ENCODE measurements at regions not wholly inside any gene's neighbourhood (a gene's known extent, or its start where the extent isn't known, plus 50 kb on each side); places are given as distances from the start of the nearest gene placed in this dataset.

DNA sequence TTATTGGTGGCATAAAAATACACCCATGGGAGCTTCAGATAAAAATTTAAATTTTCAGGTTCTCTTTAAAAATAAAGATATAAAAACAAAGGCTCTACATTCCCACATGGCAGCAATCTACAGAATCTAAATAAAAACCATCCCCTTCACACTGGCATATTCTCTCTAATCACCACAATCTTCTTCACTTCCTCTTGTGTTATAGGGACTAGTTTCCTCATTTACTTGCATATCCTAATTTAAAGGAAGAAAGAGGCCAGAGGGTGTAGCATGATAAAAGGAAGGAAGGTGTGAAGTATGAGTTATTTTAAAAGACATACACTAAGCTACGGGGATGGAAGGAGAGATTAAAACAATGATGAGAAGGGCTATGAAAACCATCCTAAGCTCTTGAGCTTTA is 390.5 kb downstream of the ZNF608 start:
- no peak for DNase-seq

DNA sequence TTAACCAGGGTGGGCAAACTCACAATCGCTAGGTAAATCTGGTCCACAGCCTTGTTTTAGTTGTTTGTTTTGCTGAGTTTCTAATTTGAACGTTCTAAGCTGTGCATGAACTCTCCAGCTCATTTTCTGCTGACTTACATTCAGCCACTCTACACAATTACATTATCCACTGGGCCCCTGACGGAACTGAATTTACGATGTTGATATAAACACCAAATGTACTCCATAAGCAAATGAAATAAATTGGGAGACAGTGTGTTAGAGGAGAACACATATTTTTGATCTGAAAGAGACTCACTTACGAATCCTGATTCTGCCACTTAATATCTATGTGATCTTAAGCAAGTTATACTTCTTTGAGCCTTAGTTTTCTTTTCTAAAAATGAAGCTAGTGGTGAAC is 393.4 kb downstream of the ZNF608 start:
- no peak for DNase-seq

DNA sequence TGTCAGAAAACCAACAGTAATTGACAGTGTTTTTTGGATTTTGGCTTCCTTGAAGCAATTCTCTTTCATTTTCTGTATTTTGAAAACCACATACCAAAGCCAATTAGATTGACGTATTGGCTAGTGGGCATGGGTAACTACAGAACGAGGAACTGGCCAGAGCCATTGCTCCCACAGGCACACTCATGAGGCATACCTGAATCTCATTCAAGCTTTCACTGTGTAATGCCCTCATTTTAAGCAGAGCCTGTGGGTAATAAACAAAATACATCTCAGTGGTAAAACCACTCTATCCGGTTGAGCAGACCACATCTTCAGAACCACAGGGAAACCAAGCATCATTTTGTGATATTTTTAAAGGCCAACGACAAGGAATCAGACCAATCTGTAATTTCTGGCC is 394.1 kb downstream of the ZNF608 start:
- no peak for DNase-seq

DNA sequence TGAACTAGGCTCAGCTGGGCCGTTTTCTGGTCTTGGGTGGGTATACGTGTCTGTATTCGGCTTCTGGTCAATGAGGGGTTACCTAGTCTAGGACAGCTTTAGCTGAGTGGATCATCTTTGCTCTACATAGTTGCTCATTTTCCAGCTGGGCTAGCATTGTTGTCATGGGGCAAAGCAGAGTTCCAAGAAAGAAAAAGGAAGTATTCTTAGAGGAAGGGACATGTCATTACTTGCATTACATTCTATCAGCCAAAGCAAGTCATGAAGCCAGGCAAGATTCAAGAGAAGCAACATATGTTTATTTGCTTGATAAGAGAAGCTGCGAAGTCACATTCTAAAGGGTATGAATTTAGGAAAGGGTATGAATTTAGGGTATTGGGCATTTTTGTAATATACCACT is 396.5 kb downstream of the ZNF608 start:
- DNase-seq: no peak

DNA sequence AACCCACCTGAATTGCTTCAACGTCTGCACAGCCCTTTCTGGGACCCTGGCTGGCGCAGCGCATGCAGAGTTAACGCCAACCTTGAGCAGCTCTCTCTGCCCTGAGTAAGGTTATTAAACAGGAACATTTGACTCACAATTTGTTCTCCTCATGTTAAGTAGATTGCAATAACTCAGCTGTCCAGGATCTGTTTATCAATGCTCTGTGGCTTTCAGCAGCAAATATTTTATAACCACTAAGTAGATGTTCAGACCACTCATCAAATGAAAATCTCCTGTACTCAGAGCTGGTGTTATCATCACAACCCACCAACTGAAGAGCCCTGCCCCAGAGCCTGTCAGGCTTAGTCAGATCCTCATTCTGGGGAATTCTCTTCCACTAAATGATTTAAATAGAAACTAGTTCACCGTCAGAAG is 403.0 kb downstream of the ZNF608 start:
- DNase-seq: no peak

DNA sequence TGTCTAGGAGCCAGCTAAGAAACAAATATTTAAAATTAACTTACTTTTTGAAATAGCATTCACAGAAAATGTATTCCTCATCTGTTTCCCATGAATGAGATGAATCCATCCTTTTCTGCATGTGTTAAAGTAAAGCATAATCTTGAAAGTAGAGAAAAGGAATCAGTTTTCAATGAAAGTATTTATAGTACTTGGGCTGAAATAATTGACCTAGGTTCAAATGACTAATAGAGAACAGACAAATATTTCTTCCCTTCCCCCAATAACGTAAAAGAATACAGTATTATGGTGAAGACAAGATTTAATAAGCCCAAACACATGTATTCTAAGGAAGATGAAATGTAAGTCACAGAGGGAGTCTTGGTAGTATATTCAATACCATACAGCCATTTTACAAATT is 403.5 kb downstream of the ZNF608 start:
- no peak for DNase-seq

DNA sequence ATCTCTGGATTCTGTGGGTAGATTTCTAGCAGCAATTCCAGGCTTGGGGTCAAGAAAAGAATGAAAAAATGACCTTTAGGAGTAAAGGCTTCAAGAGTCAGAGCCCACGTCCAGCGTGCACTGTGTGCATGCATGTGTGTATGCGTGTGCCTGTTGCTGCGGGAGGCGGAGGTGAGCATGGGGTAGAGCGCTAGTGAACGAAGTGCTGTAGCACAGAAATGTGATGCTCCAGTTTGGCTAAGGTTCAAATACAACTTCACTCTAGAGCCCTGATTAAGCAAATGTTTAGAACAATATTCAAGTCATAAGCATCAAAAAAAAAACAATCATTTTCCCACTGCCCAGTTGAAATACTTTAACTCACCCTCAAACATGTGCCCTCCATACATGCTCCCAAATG is 403.9 kb downstream of the ZNF608 start:
- no peak for DNase-seq

DNA sequence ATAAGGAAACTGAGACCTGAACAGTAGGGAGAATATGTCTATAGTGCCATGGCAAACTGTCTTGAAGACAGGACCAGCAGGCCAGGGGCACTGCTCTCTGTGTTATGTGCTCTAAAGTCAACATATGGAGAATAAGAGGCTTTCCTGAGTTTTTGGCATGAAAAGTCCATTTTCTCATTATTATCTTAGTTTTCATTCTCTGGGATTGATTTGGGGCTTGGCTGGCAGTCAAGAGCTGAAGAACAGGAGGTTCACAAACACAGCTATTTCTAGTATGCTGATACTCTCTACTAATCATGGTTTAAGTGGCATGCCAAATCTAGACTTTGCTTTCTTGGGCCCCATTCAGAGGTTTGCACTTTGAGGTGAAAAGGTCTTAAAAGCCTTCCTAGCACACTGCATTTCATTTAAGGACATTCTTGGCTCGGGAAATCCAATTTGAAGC is 404.4 kb downstream of the ZNF608 start:
- no peak for DNase-seq

DNA sequence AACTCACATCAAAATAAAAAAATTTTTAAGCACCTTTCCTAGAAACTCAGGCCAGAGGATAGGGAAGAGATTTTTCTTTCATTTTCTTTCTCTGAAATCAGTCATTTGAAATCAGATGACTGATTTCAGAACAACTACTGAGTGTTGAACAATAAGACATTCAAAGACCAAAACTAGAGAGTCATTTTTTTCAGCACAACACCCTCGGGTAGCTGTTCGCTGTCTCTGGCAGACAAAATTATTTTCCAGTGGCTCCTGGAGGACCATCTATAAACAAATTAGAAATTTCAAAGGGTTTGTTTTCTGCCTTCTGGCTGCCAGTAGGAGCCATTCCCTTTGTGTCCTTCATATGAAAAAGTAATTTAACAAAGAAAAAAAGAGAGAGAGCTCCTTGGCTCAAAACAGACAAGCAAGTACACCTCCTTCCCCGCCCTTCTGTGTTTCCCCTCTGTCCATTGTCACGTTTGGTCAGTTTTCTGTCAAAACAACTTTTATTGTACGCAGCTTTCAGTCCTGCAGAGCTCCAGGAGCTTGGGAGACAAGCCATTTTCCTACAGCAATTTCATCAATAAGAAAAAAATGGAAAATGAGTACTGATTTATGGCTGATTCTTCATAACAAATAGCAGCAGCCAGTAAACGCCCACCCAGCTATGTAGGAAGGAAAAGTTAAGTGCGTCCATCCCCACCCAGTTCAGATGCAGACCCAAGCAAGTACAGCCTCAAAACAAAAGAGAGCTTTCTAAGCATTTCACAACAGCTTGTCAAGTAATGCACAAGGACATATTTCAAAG is 405.2 kb downstream of the ZNF608 start:
- DNase-seq: no peak

DNA sequence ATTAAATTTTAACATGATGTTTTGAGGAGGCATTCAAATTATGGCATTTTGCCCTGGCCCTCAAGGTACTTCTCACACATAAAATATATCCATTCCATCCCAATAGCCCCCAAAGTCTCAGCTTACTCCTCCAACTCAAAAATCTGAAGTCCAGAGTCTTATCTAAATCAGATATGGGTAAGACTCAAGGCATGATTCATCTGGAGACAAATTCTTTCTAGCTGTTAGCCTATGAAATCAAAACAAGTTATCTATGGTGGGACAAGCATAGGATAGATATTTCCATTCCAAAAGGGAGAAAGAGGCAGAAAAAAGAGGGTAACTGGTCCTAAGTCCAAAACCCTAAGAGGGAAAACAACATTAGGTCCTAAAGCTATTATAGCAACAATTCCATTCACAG is 408.4 kb downstream of the ZNF608 start:
- DNase-seq: no peak

DNA sequence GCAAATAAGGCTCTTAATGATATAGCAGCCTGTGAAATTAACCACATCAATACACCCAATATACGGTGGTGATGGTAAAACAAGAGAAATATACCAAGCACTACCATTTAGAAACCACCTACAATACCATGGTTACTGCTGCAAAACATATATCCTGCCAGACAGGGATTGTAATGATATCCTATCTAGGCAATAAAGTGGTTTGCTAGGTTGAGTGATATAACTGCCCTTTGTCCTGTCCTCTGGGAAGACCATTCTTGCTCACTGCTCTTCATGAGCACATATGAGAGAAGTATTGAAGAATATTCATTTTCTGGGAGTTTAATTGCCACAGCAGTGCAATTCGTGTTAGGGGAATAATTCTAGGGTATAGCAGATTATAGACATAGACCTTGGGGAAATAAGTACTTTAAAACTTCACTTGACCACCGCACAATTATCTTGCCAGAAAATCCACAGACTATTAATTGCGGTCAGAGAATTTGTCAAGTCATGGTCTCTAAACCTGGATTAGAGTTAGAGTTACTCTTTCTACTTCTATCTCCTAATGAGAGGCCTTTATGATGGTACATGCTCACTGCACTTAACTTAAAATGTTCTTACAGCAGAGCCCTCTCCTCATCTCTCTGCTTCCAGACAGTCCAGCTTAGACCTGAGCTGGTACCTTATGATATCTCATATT is 413.0 kb downstream of the ZNF608 start:
- DNase-seq: no peak

DNA sequence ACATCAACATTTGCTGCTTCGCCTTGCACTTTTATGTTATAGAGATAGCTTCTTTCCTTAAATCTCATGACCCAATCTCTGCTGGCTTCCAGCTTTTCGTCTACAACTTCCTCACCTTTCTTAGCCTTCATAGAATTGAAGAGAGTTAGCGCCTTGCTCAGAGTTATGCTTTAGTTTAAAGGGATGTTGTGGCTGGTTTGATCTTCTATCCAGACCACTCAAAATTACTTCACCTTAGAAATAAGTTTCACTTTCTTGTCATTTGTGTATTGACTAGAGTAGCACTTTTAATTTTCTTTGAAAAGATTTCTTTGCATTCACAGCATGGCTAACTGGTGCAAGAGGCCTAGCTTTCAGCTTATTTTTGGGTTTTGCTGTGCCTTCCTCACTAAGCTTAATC is 414.2 kb downstream of the ZNF608 start:
- DNase-seq: no peak

DNA sequence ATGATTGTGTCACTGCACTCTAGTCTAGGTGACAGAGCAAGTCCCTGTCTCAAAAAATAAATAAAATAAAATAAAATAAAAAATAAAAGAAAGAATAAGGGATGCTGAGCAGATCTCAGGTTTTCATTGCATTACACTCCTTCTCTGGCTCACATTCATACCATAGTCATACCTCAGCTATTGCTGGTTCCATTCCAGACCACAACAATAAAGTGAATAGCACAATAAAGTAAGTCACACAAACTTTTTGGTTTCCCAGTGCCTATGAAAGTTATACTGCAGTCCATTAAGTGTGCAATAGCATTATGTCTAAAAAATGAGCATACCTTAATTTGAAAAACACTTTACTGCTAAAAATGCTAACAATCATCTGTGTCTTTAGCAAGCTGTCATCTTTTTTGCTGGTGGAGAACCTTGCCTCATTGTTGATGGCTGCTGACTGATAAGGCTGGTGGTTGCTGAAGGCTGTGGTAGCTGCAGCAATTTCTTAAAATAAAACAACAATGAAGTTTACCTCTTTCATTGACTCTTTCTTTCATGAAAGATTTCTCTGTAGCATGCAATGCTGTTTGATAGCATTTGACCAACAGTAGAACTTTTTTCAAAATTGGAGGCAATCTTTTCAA is 415.7 kb downstream of the ZNF608 start:
- DNase-seq: no peak

DNA sequence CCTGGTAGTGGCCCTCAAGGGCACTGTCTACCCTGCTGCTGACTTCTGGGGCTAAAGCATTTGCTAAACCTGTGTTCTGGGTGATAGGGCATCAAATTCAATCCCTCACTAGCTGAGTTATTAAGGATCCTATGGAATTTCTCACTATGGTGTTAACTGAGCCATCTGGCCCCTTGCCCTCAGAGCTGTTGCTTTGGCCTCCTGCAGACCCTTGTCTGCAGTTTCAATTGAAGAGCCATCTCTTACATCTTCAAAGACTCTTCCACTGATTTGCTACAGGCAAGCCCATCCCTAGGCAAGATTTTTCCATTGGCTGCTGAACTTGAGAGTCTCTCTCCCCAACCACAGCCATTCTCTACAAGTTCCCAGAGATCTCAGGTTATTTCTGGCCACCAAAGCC is 418.2 kb downstream of the ZNF608 start:
- no peak for DNase-seq

DNA sequence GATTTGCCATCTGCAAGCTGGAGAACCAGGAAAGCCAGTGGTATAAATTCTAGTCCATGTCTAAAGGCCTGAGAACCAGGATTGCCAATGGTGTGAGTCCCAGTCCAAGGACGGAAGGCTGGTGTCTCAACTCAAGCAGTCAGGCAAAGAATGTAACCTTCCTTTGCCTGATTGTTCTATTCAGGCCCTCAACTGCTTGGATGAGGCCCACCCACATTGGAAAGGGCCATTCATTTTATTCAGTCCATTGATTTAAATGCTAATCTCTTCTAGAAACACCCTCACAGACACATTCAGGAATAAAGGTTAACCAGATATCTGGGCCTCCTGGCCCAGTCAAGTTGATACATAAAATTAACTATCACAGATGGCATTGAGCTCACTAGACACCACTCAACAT is 427.8 kb downstream of the ZNF608 start:
- DNase-seq: no peak

DNA sequence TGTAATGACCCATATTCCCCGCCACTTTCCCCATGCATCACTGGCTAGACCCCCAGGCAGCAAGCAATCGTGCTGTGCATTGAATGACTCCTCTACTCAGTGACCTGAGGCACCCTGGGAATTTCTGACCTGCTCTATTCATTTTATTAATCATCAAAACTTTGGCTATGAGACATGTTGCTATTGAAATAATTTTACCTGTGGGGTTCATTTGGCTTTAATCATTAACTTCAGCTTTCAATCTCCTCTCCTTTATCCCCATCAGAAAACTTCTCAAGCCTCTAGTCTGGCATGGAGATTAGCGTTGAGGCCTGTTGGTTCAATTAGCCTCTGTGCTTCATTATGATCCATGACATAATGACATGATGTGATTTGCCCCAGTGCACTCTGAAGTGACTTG is 429.0 kb downstream of the ZNF608 start:
- DNase-seq: no peak

DNA sequence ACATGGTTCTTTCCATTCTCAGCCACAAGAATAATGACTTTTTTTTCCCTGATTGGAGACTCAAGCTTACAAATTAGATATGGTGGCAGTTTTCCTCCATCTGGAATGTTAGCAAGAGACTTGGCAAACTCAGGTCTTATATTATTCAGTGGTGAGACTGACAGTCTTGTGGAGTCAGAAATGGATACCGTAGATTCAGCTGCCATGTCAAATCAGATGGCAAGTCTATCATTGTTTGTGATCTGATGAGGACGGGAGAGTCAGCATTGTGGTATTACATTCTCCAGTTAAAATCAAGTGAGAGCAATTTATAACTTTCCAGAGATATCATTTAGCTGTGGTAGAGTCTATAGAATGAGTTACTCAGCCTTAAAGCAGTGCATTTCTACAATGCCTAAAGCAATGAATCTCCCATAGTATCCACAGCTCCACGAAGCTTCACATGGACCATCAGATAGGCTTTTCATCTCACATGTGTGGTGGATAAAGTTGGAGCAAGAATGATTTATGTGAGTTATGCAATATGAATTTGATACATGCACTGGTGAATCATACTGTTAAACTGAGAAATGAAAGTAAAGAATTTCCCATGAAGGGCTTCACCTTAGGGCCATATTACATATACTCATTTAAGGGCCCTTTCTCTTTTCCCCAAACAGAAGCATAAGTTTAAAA is 430.6 kb downstream of the ZNF608 start:
- DNase-seq: no peak

DNA sequence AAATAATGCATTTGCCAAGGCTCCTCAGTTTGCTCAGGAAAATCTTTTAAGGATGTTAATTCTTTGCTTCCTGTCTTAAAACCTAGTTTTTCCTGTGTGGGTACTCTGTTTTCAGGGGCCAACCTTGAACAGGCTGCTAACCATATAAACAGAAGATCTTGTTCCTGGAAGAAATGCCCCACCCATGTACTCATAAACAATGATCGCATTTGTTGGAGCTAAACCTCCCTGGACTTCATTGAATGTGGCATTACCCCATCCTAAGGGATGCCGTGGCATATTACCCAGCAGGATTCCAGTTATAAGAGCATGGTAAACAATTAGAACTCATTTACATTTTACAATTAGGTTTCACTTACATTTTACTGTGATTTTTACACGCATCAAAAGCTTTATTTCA is 436.0 kb downstream of the ZNF608 start:
- DNase-seq: peak; percentile 30

DNA sequence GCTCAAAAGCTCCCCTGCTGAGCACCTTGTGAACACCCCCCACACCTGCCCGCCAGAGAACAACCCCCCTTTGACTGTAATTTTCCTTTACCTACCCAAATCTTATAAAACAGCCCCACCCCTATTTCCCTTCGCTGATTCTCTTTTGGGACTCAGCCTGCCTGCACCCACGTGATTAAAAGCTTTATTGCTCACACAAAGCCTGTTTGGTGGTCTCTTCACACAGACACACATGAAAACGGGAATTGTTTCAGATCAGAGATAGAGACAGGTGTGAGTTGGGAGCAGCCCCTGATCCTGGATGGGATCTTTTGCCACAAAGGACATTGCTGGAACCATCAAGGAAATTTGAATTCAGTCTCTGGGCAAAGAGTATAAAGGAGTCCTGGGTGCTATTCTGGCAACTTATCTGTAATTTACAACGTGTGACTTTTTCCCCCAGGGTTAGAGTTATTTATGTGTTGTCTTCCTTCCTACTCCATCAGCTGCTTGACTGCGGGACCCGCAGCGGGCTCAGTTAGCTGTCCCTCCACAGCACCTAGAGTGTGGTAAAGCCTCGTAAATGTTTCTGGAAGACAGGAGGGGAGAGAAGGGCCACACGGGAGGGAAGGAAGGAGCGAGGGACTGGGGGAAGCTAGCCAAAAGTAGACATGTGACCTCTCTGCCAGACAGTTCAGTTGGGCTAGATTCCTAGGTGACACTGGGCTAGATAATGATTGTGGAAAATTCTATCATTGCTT is 437.0 kb downstream of the ZNF608 start:
- DNase-seq: no peak

DNA sequence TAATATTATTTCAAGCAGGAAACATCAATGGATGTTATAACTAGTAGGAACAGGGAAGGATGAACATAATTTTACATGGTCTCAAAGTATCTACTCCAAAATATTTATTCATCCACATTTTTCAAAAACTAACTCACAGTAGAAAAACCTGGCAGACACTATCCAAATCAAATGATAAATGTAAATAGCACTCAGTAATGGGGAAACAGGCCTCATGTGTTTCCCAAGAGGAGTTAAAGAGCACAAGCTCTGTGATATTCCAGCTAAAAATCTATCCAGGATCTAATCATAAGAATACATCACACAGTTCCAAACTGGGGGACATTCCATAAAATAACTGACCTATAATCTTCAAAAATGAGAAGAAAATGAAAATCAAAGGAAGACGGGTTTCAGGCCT is 443.1 kb downstream of the ZNF608 start:
- DNase-seq: no peak

DNA sequence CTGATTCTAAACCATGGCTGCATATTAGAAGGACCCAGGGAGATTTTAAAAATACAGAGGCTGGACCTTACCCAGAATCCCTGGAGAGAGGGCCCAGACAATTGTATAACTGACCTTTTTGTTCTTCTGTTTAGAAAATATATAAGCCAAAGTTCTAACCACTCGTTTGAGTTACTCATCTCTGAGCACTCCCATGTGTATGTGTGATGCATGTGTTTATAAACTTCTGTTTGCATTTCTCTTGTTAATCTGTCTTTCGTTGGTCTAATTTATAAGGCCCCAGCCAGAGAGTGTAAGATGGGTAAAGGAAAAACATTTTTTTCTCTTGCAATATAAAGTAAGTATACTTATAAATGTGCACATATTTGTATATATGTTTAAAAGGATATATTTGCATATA is 443.9 kb downstream of the ZNF608 start:
- DNase-seq: no peak

DNA sequence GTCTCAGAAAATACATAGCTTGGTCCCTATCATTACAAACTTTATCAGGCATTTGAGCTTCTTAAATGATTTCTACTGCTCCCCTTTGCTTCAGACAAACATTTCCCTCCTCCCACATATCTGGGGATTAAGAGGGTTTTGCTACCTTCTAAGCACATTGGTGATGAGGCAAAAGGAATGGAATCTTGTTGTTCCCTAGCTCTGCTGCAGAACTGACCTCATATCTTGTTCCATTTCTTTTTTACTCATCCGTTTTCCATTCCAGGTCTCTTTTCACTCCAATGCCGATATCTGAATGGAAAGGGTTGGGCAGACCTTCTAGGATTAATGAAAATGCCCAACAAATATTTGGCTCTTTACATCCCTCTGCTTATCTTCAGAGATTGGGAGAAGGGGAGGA is 444.6 kb downstream of the ZNF608 start:
- DNase-seq: no peak

Data from NCI-H526 treated with DMSO at 0.1 percent for 48 hours (cell line).